NCI-H1694 treated with DMSO at 0.1 percent for 48 hours (cell line): ENCODE measurements at regions not wholly inside any gene's neighbourhood (a gene's known extent, or its start where the extent isn't known, plus 50 kb on each side); places are given as distances from the start of the nearest gene placed in this dataset.
"Not testable (repeated sequence)": the region's sequence is repeated elsewhere in the genome, so short reads cannot be mapped to it uniquely, and the experiment has no call there.

Source experiments
- DNase-seq: peaks from one replicate; lab custom pipeline; 2025; lab: John Stamatoyannopoulos, UW

GRCh38 chr6:103167345-103168071 is 1692.2 kb downstream of the HACE1 start:
- no peak for DNase-seq

DNA sequence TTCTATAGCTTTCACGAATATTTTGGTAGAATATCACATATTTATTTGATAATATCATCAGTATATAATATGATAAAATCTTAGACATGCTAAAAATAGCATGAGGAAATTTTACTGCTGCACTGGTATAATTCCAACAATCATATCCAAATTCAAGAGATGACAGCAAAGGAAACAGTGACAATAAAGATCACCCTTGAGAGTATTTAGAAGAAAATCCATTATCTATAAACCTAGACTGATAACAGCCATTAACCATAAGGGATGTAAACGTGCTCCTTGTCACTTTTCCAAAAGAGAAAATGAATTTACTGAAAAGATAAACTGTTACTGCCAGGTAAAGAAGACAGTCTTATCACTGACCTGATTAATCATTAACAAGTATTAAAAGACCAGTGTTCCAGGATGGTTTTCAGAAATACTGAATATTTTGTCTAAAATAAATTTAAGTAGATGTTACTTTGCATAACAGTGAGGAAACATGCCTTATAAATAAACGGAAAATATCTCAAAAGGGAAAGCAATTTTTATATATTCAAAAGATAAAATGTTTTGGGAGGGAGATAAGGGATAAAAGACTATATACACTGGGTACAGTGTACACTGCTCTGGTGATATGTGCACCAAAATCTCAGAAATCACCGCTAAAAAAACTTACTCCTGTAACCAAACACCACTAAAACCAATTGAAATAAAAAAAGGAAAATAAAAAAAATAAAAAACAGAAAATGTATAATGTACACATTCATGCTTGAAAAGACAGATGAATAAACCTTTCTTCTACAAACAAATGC is 1704.7 kb downstream of the HACE1 start:
- DNase-seq = no peak

DNA sequence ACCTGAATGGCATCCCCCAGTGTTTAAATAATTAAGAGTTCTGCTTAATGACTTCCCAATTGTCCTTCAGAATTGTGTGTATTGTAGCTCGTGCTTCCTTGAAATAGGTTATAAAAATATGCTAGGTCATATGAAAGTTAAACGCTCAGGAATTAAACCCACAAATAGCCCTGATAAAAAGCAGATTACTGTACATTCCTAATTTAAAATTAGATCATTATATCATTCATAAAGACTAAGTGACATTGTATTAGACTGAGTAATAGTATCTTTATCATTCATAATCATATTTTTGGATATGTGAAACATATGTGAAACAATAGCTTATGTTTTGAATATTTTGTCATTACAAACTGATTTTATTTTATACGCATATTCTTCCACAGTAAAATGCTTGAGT is 1706.7 kb downstream of the HACE1 start:
- no peak for DNase-seq

DNA sequence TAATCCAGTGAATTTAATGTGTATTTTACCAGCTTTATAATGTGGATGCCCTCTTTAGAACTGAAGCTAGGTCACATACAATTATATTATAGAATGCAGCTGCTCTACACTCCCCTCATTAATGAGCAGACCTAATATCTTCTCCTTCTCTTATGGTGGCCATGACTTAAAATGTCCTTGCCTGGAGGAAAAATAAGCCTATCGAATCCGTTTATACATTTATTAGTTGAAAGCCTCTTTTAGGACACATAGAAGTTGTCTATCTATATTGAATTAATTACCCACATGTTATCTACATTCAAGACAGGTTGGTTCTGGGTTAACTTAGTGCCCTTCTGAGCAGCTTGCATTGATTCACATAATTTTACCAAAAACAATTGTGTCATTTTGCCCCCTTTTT is 1716.8 kb downstream of the HACE1 start:
- no peak for DNase-seq

GRCh38 chr6:103140308-103141027 is 1719.3 kb downstream of the HACE1 start:
- no peak for DNase-seq

DNA sequence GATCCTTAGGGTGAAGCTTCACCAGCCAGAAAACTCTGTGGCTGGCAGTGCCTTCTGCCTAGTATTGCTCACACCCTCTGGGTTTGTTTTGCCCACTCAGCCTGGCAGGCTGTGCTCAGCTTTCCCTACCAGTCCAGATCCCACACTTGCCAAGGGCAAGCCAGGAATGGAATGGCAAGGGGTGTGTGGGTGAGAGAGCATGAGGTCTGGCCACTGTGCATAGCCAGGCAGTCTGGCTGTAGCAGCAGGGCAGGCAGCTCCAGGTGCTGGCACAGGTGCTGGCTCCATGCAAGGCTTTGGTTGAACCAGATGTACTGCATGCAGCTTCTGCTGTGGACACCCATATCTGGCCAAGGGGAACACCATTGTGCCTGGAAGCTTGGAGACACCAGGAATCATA is 1720.3 kb downstream of the HACE1 start:
- no peak for DNase-seq

DNA sequence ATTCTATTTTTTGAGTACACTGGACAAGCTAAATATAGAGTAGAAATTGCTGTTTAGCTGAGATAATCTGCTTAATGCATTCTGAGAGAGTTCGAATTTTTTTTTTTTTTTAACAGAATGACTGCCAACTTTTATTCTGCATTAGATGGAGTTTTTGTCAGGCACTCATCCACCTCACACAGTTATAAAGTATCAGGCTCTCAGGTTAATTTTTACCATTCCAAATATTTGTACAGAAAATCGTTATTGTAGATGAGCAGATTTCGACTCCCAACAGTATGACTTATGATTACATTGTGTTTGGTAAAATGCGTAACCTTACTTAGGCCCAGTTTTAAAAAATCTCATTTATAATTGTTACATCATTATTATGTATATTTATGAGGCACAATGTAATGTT is 1731.0 kb downstream of the GRIK2 start:
- no peak for DNase-seq

GRCh38 chr6:103122766-103123601 is 1729.5 kb downstream of the GRIK2 start:
- peak; percentile 14 for DNase-seq

- DNase-seq = no peak
Measured at GRCh38 chr6:103119056-103119455, 1725.5 kb downstream of the GRIK2 start.

GRCh38 chr6:103114582-103114981 is 1721.1 kb downstream of the GRIK2 start:
- no peak for DNase-seq

DNA sequence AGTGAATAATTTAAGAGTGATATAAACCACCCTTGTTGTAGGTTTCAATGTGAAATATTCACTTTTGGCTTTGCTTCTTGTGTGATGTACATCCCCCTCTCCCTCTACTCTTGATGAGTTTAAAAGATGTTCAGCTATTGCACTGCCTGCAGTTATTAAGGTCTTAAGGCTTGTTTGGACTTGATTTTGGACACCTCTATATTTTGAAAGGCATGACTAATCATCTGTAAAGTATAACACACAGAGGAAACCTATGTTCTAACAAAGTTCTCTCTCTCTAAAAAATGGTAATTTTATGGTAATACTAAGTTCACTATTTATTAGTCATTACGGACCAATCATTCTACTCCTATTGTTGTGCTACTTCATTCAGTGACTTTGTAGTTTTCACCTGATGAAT is 1719.9 kb downstream of the GRIK2 start:
- DNase-seq = no peak

GRCh38 chr6:103107985-103108384 is 1714.5 kb downstream of the GRIK2 start:
- DNase-seq = no peak

DNA sequence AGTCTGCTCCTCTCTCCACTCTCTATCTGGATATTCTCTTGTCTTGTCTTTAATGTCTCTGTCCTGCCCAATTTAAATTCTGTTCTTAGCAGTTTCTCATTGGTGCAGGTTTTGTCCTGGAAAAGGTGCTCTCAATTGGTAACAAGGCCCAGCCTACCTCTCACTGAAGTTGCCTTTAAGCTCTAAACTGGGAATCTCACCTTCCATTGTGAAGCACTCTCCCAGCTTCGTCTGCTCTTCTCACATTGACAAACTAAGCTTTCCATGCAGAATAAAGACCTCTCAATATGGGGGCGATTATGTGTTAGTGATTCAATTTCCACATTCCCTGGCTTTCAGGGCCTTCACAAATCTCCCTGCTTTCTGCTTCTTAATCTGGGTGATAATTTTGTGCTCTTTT is 1712.2 kb downstream of the GRIK2 start:
- DNase-seq = no peak

GRCh38 chr6:103101267-103101666 is 1707.8 kb downstream of the GRIK2 start:
- DNase-seq = no peak

GRCh38 chr6:103092414-103092813 is 1698.9 kb downstream of the GRIK2 start:
- DNase-seq = not testable (repeated sequence)

DNA sequence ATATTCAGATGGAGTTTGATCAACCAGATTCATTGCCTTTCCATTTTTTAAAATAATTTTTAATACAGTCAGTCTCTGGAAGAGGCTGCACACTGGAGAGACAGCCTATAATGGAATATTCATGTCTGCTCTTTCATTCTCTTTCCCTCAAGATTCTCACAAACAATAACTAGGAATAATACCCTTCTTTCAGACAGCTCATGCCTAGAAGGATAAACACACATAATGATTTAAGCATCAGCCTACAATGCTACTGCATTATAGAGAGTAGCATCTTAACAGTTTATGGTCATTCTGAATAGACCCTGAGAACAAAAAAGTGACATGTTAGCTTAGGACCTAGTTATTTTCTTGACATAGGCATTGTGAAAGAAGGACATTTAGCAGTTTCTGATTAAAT is 1692.3 kb downstream of the GRIK2 start:
- no peak for DNase-seq

- DNase-seq = no peak
Measured at GRCh38 chr6:103081876-103082630, 1688.5 kb downstream of the GRIK2 start.

DNA sequence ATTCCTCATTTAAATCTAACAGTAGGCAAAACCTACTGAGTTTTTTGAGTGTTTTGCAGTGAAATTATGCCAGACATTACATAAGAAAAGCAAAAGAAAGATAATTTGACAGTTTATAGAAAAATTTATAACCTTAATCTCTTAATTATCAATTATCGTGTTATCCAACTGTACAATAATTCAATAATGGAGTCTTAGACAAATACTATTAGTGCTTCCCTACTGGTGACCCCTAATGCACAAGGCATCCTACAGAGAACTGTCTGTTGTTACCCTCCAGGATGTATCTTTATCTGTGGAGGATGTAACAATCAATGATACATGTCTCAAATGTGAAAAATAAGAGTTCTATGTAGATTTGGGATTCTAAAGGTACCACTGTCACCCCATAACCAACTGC is 1687.6 kb downstream of the GRIK2 start:
- no peak for DNase-seq

DNA sequence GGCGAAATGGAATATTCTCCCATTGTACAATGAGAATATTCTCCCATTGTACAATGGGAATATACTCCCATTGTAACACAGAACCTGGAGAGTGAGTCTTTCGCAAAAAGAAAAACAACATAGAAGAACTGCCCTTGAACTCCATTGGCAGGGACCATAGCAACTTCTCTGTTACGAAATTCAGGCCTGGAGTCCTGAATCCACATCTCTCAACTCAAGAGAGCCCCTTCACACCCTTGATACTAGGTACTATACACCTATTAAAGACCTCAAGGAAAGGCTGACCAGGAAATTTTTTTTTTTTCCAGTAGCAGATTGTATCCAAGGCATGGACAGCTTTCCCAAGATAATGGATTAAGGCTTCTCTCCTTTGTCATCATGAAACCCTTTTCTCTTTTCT is 1687.0 kb downstream of the GRIK2 start:
- DNase-seq = no peak

GRCh38 chr6:103079867-103080266 is 1686.4 kb downstream of the GRIK2 start:
- no peak for DNase-seq

- DNase-seq = no peak
Measured at GRCh38 chr6:103062136-103062535, 1668.6 kb downstream of the GRIK2 start.
